Smooth muscle cell (in vitro differentiated cells): ENCODE measurements at regions not wholly inside any gene's neighbourhood (a gene's known extent, or its start where the extent isn't known, plus 50 kb on each side); places are given as distances from the start of the nearest gene placed in this dataset.

Source experiments
- DNase-seq: peaks from one replicate; lab custom pipeline; 2025; ENCODE audit not compliant: unreplicated experiment; lab: John Stamatoyannopoulos, UW
- H2AFZ ChIP-seq: fragments of 200-600 bp; sonication (generic); 2 replicates; pipeline ENCODE4 v1.6.0; 2016; ENCODE audit warnings: antibody characterized with exemption, low read depth, mild to moderate bottlenecking
- H3F3A ChIP-seq: fragments of 200-600 bp; sonication (generic); 2 replicates; pipeline ENCODE4 v1.6.0; 2017; ENCODE audit warnings: antibody characterized with exemption, low read depth
- H3K27ac ChIP-seq: fragments of 200-600 bp; sonication (generic); 2 replicates; pipeline ENCODE4 v1.5.1; 2016; ENCODE audit warnings: low read depth, mild to moderate bottlenecking
- H3K27me3 ChIP-seq: fragments of 200-600 bp; sonication (generic); 2 replicates; pipeline ENCODE4 v1.6.1; 2016; ENCODE audit warnings: low read depth, mild to moderate bottlenecking
- H3K36me3 ChIP-seq: fragments of 200-600 bp; sonication (generic); 2 replicates; pipeline ENCODE4 v1.5.1; 2016; ENCODE audit warnings: low read depth
- H3K4me1 ChIP-seq: fragments of 200-600 bp; sonication (generic); 2 replicates; pipeline ENCODE4 v1.5.1; 2016; ENCODE audit warnings: low read depth
- H3K4me2 ChIP-seq: fragments of 200-600 bp; sonication (generic); 2 replicates; pipeline ENCODE4 v1.6.0; 2016; ENCODE audit warnings: mild to moderate bottlenecking
- H3K4me3 ChIP-seq: fragments of 200-600 bp; sonication (generic); 2 replicates; pipeline ENCODE4 v1.5.1; 2016; ENCODE audit warnings: mild to moderate bottlenecking
- H3K79me2 ChIP-seq: fragments of 200-600 bp; sonication (generic); 2 replicates; pipeline ENCODE4 v1.6.0; 2016; ENCODE audit warnings: low read depth, mild to moderate bottlenecking
- H3K9ac ChIP-seq: fragments of 200-600 bp; sonication (generic); 2 replicates; pipeline ENCODE4 v1.6.0; 2016; ENCODE audit warnings: low read depth
- H3K9me3 ChIP-seq: fragments of 200-600 bp; sonication (generic); replicated peaks from 2 replicates; pipeline ENCODE4 v1.5.1; 2016; ENCODE audit warnings: low read depth
- H4K20me1 ChIP-seq: fragments of 200-600 bp; sonication (generic); 2 replicates; pipeline ENCODE4 v1.6.0; 2016; ENCODE audit warnings: low read depth
- CTCF ChIP-seq: fragments of 200-600 bp; sonication (generic); IDR thresholded peaks from 2 replicates; pipeline ENCODE4 v1.5.1; 2017; ENCODE audit warnings: borderline replicate concordance, mild to moderate bottlenecking, antibody characterized with exemption; ENCODE audit not compliant: insufficient read depth, poor library complexity, severe bottlenecking
- WGBS: methylation state at CpG from one replicate; pipeline ENCODE4 v1.1.7; 2016; ENCODE audit warnings: low lambda C conversion rate; 5-methylcytosine and 5-hydroxymethylcytosine counted together

GRCh38 chrX:39843318-39843717, 254.4 kb downstream of the BCOR start:
- H3K4me3 ChIP-seq, result no peak overlapping the region
- H3K9ac ChIP-seq, result no peak overlapping the region
- H3K4me1 ChIP-seq, result peaks cover 7% of the 10 kb centered on the region
- H3K36me3 ChIP-seq, result no peaks in the 10 kb centered on the region
- H3K9me3 ChIP-seq, result no peaks in the 10 kb centered on the region
- no peaks in the 10 kb centered on the region for H4K20me1 ChIP-seq
- H3K27me3 ChIP-seq, result no peaks in the 10 kb centered on the region
- DNase-seq, result no peak
- H3K4me2 ChIP-seq, result no peak overlapping the region
- no peak for TF ChIP-seq CTCF
- no peak overlapping the region for H3K27ac ChIP-seq
- H2AFZ ChIP-seq, result no peak overlapping the region
- WGBS, result 84% methylated on average over 4 of the region's 4 CpGs
- no peaks in the 10 kb centered on the region for H3K79me2 ChIP-seq
- no peaks in the 10 kb centered on the region for H3F3A ChIP-seq

GRCh38 chrX:39845233-39845632, 252.5 kb downstream of the BCOR start:
- Histone ChIP-seq H3F3A (peaks cover 2% of the 10 kb centered on the region), H3K36me3 (no peaks in the 10 kb centered on the region), H2AFZ (no peak overlapping the region), H3K4me1 (peaks cover 9% of the 10 kb centered on the region), H3K4me3 (no peak overlapping the region), H3K4me2 (no peak overlapping the region), H3K9ac (no peak overlapping the region), H3K27ac (no peak overlapping the region), H3K9me3 (no peaks in the 10 kb centered on the region), H3K79me2 (no peaks in the 10 kb centered on the region), H4K20me1 (no peaks in the 10 kb centered on the region), H3K27me3 (no peaks in the 10 kb centered on the region)
- DNase-seq, result no peak
- WGBS, result 70% methylated on average over 9 of the region's 9 CpGs
- TF ChIP-seq CTCF, result no peak

- Histone ChIP-seq H3K79me2 (no peaks in the 10 kb centered on the region), H3F3A (peaks cover 4% of the 10 kb centered on the region), H4K20me1 (no peaks in the 10 kb centered on the region), H3K27ac (no peak overlapping the region), H3K9ac (no peak overlapping the region), H3K36me3 (no peaks in the 10 kb centered on the region), H3K4me2 (no peak overlapping the region), H3K4me3 (no peak overlapping the region), H2AFZ (no peak overlapping the region), H3K9me3 (no peaks in the 10 kb centered on the region), H3K27me3 (no peaks in the 10 kb centered on the region), H3K4me1 (peaks cover 17% of the 10 kb centered on the region)
- no peak for TF ChIP-seq CTCF
- no peak for DNase-seq
- 95% methylated on average over 4 of the region's 4 CpGs for WGBS
These were observed 251.3 kb downstream of the BCOR start for GRCh38 chrX:39846460-39846859.

- Histone ChIP-seq H4K20me1 (no peaks in the 10 kb centered on the region), H3K9me3 (no peaks in the 10 kb centered on the region), H3K27ac (no peak overlapping the region), H3K36me3 (no peaks in the 10 kb centered on the region), H3K4me3 (no peak overlapping the region), H3K9ac (no peak overlapping the region), H3K4me1 (peaks cover 15% of the 10 kb centered on the region), H3F3A (peaks cover 4% of the 10 kb centered on the region), H3K79me2 (no peaks in the 10 kb centered on the region), H3K4me2 (no peak overlapping the region), H3K27me3 (no peaks in the 10 kb centered on the region), H2AFZ (no peak overlapping the region)
- 78% methylated on average over 5 of the region's 5 CpGs for WGBS
- no peak for TF ChIP-seq CTCF
- DNase-seq, result no peak
These were observed 249.5 kb downstream of the BCOR start for GRCh38 chrX:39848243-39848642.
